GM12892 (cell line): ENCODE measurements at regions not wholly inside any gene's neighbourhood (a gene's known extent, or its start where the extent isn't known, plus 50 kb on each side); places are given as distances from the start of the nearest gene placed in this dataset.

ENCODE experiments used
- DNase-seq: peaks from one replicate; pipeline ENCODE4 v3.0.0; 2011; ENCODE audit not compliant: insufficient read length
- FAIRE-seq: peaks from 2 replicates; lab custom pipeline; 2011; peaks lifted over from hg19 to GRCh38; lab: Jason Lieb, UNC
- POLR2A ChIP-seq: IDR thresholded peaks from 2 replicates; pipeline ENCODE4 v1.6.1; 2011; ENCODE audit warnings: low read depth, low read length, control low read depth
- POLR2AphosphoS5 ChIP-seq: IDR thresholded peaks from 2 replicates; pipeline ENCODE4 v1.6.1; 2011; ENCODE audit warnings: low read depth, low read length, control low read depth
- TAF1 ChIP-seq: IDR thresholded peaks from 2 replicates; pipeline ENCODE4 v1.6.1; 2011; ENCODE audit warnings: low read depth, mild to moderate bottlenecking, control low read depth, low read length, borderline replicate concordance

DNA sequence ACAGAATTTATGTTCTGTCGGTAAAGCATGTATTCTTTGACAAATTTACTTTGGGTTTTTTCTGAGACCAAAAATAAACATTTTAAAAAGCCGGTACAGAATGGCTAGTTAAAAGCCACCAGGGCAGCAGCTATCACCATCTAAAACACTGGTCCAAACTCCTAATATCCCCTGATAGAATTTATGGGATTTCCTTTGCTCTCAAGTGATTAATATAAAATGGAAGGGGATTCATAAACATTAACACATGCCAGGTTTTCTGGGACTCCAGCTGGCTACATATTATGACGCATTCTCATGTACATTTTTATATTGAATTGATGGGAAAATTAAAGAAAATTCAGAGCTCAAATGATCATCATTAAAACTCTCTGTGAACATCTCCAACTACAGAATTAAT lies 640.8 kb downstream of the C12orf50 start:
- no peak for DNase-seq
- TF ChIP-seq TAF1 = no peak
- no peak for TF ChIP-seq POLR2A
- TF ChIP-seq POLR2AphosphoS5 = no peak
- no peak for FAIRE-seq

DNA sequence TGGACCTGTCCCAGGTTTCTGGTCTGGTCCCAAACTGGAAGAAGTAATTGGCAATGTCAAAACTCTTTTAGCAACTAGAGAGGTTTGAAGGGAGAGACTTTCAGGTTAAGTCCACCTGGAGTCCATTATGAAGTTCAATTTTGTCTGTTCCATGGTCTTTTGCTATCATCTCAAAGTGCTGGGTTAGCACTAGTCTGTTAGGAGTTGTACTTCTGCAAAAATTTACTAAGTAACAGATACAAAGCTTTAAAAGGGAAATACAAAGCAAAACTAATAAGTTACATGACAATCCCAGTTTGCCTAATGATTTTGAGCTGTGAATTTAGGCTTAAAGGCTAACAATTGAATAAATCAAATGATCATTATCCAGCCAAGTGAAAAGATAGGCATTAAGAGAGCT lies 643.9 kb downstream of the C12orf50 start:
- DNase-seq = no peak
- FAIRE-seq = no peak
- TF ChIP-seq TAF1 (no peak), POLR2AphosphoS5 (no peak), POLR2A (no peak)

DNA sequence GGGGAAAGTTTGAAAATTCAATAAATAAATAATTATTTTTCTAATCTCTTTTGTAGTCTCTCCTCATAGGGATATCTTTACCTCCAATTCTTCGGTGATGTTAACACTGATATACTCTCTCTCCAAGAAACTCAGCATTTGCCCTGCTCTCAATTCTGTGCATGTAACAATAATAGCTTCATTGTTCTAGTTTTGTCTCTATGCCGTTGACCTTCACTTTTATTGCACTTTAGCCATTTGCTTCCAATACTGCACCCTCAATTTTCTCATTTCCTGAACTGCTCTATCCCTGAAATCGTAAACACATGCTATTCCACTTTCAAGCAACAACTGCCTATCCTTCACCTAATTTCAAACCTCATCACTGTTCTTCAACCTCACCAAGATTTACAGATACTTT lies 645.0 kb downstream of the C12orf50 start:
- FAIRE-seq = no peak
- DNase-seq = no peak
- TF ChIP-seq POLR2A = no peak
- TF ChIP-seq TAF1 = no peak
- TF ChIP-seq POLR2AphosphoS5 = no peak

DNA sequence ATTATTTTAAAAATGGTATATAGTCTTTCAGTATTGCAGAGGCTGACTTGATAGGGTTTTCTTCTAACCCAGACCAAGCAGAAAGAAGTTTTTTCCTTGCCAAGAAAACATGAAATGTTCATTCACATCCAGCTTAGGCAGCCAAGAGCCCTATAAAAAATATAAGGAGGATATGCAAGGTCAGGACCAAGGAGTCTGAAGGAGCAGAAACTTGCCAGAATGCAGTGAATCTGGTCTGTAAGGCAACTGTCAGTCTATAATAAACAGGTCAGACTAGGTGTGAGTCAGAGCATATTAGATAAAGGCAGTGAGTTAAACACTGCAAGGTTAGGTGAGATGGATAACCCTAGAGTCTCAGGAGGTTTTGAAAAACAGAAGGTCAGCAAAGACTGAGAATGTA lies 645.5 kb downstream of the C12orf50 start:
- FAIRE-seq (no peak), DNase-seq (no peak)
- TF ChIP-seq POLR2AphosphoS5 = no peak
- TF ChIP-seq POLR2A = no peak
- no peak for TF ChIP-seq TAF1

DNA sequence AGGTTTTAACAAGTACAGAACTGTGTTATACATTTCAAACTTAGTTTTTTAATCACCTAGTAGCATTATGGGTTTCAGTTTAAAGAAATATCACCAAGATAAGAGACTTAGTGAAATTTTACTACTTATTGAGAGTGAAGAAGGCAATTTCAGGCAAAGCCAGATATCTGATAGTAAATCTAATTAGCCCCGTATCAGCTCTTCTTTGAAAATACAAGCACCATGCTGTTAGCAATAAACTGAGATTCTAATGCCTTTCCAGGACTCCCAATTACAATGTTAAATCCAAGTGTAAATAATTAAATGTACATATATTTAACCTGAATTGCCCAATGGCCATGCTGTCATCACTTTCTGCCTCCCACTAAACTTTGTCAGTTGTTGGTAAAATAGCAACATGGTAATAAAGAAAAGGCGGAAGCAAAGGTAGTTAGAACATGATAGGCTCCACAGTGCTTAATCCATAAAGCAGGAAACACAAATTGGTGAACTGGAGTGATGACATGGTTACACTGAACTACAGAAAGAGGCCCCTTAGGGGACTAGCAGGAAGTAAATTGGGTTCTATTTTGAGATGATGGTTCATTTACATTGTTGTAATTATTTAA lies 646.1 kb downstream of the C12orf50 start:
- no peak for FAIRE-seq
- DNase-seq = no peak
- TF ChIP-seq TAF1 (no peak), POLR2AphosphoS5 (no peak), POLR2A (no peak)

DNA sequence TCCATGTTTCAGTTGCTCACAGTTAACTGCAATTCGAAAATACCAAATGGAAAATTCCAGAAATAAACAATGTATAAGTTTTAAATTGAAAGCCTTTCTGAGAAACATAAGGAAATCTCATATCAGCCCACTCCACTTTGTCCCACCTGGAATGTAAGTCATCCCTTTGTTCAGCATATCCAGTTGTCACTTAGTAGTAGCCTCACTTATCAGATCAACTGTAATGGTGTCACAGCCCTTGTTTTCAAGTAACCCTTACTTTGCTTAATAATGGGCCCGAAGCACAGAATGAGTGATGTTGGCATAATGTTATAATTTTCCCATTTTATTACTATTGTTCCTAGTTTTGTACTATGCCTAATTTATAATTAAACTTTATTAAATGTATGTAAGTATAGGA lies 646.8 kb downstream of the C12orf50 start:
- no peak for TF ChIP-seq POLR2AphosphoS5
- TF ChIP-seq TAF1 = no peak
- TF ChIP-seq POLR2A = no peak
- FAIRE-seq (no peak), DNase-seq (no peak)

DNA sequence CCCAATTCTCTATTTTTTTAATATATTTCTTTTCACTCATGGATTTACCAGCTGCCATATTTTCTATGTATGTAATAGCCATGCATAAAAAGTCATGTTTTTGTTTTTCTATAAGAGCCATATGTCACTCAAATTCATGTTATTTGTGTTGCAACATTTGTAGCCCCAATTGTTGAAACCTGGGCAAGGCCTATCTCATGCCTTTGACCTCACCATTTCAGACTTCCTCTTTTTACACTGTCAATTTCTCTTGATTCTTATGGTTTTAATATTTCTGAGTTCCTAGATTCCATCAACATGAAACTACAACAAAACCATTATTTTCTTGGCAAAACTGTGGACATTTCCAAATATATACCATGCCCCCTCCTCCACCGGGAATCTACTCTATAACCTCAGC lies 647.5 kb downstream of the C12orf50 start:
- DNase-seq (no peak), FAIRE-seq (no peak)
- no peak for TF ChIP-seq POLR2AphosphoS5
- TF ChIP-seq TAF1 = no peak
- no peak for TF ChIP-seq POLR2A

DNA sequence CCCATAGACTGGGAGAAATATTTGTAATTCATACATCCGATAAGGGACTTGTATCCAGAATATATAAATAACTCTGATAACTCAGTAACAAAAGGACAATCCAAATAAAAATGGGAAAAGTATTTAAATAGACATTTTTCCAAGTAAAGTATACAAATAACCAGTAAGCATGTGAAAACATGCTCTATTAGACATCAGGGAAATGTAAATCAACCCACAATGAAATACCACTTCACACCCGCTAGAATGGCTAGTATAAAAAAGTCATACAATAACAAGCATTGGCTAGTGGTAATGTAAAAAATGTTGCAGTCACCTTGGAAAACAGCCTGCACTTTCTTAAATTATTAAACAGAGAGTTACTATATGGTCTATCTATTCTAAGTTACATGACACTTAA lies 650.7 kb downstream of the C12orf50 start:
- TF ChIP-seq TAF1 (no peak), POLR2A (no peak), POLR2AphosphoS5 (no peak)
- no peak for FAIRE-seq
- no peak for DNase-seq

DNA sequence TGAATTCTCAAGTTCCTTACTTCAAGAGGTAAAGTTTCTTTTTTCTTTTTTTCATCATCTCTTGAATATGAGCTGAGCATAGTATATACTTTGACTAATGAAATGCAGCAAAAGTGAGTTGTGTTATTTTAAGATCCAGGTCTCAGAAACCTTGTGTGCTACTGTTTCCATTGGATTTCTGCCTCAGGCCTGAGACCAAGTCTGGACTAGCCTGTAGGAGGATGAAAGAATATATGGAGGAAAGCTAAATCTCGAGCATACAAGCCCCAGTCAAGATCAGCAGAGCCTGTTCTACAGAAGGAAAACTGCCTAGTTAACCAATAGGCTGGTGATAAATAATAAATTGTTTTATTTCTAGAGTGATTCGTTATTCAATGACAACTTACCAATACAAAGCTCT lies 652.5 kb downstream of the C12orf50 start:
- no peak for TF ChIP-seq TAF1
- no peak for TF ChIP-seq POLR2A
- no peak for TF ChIP-seq POLR2AphosphoS5
- no peak for DNase-seq
- FAIRE-seq = no peak

DNA sequence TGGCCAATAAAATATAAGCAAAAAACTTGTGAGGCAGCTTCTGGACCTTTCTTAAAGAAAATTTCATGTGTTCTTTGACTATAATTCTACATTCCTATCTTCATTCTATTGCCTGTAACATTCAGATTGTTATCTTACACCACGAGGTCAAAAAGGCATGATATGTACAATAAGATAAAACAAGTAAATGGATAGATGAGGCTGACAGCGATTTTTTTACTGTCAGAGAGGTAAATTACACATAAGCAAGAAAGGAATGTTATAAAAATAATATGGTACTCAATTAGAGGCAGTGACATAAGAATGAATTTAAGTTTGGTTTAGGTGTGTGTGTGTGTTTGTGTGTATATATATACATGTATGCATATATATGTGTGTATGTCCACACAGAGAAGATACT lies 660.0 kb downstream of the C12orf50 start:
- DNase-seq (no peak), FAIRE-seq (no peak)
- no peak for TF ChIP-seq TAF1
- no peak for TF ChIP-seq POLR2A
- no peak for TF ChIP-seq POLR2AphosphoS5

DNA sequence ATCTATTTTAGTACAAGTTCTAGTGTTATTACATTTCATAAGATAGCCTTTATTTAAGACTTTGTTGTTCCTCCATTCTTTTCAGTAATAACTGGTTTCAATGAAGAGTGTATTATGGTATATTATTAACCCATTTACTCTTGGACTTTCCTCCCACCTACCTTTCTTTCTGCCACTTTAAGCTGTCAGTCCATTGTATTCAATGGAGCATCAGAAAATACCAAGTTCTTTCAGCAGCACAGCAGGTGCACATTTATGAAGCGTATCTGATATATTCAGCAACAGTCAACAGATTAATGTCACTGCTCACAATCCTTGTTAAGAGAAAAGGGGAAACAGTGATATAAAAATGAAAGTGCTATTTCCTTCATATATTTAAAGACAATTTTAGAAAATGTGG lies 660.9 kb downstream of the C12orf50 start:
- DNase-seq = no peak
- no peak for TF ChIP-seq POLR2AphosphoS5
- no peak for TF ChIP-seq TAF1
- no peak for TF ChIP-seq POLR2A
- FAIRE-seq = no peak

DNA sequence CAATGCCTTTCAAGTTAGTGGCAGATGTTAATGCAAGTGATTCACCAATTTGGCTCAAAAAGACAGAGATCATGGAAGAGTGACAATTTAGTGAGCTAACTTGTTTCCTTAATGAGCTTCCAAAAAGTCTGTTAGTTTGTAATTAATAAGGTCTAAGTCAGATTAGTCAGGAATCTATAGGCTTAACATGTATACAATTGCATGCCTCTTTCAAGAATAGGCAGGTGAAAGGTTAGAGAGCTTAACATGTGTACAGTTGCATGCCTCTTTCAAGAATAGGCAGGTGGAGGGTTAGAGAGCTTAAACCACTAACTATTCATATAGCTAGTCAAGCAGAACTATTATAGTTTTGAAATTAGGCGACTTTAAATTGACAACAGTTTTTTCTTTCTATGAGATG lies 663.8 kb downstream of the C12orf50 start:
- DNase-seq (no peak), FAIRE-seq (no peak)
- TF ChIP-seq POLR2AphosphoS5 (no peak), POLR2A (no peak), TAF1 (no peak)
